H9 (cell line): ENCODE measurements at regions not wholly inside any gene's neighbourhood (a gene's known extent, or its start where the extent isn't known, plus 50 kb on each side); places are given as distances from the start of the nearest gene placed in this dataset.

Source experiments
- DNase-seq: peaks from one replicate; pipeline ENCODE4 v3.0.0-alpha.2; 2017
- H2AFZ ChIP-seq: one replicate; pipeline ENCODE4 v1.6.1; 2013; ENCODE audit warnings: mild to moderate bottlenecking, low read length, control low read depth, moderate library complexity
- H2AK5ac ChIP-seq: 2 replicates; pipeline ENCODE4 v1.6.1; 2013; ENCODE audit warnings: low read length, control low read depth, mixed read lengths; ENCODE audit not compliant: insufficient read length
- H2BK120ac ChIP-seq: one replicate; pipeline ENCODE4 v1.6.1; 2013; ENCODE audit warnings: low read depth, mild to moderate bottlenecking, low read length, control low read depth, inconsistent platforms; ENCODE audit not compliant: poor library complexity, severe bottlenecking
- H2BK12ac ChIP-seq: 2 replicates; pipeline ENCODE4 v1.6.1; 2013; ENCODE audit warnings: low read length, control low read depth, mixed read lengths, low read depth; ENCODE audit not compliant: insufficient read length
- H2BK15ac ChIP-seq: 2 replicates; pipeline ENCODE4 v1.6.1; 2013; ENCODE audit warnings: low read depth, low read length, control low read depth
- H2BK20ac ChIP-seq: one replicate; pipeline ENCODE4 v1.6.1; 2013; ENCODE audit warnings: low read depth, mild to moderate bottlenecking, low read length, control low read depth, inconsistent platforms; ENCODE audit not compliant: poor library complexity, severe bottlenecking
- H2BK5ac ChIP-seq: 2 replicates; pipeline ENCODE4 v1.6.1; 2013; ENCODE audit warnings: low read length, control low read depth, mixed read lengths; ENCODE audit not compliant: insufficient read length
- H3K14ac ChIP-seq: 2 replicates; pipeline ENCODE4 v1.6.1; 2013; ENCODE audit warnings: low read length, control low read depth; ENCODE audit not compliant: insufficient read depth
- H3K18ac ChIP-seq: 2 replicates; pipeline ENCODE4 v1.6.1; 2013; ENCODE audit warnings: low read depth, mild to moderate bottlenecking, mixed read lengths, low read length, control low read depth; ENCODE audit not compliant: insufficient read length
- H3K23ac ChIP-seq: 2 replicates; pipeline ENCODE4 v1.6.1; 2013; ENCODE audit warnings: low read length, control low read depth, mixed read lengths, low read depth; ENCODE audit not compliant: insufficient read length
- H3K23me2 ChIP-seq: 2 replicates; pipeline ENCODE4 v1.6.1; 2013; ENCODE audit warnings: low read depth, mild to moderate bottlenecking, mixed read lengths, low read length, control low read depth; ENCODE audit not compliant: insufficient read length, poor library complexity, severe bottlenecking
- H3K27ac ChIP-seq: 2 replicates; pipeline ENCODE4 v1.5.1; 2013; ENCODE audit warnings: low read length, control low read depth, mixed read lengths, low read depth; ENCODE audit not compliant: insufficient read length
- H3K27me3 ChIP-seq: 2 replicates; pipeline ENCODE4 v1.6.1; 2013; ENCODE audit warnings: low read length, control low read depth, inconsistent platforms; ENCODE audit not compliant: insufficient read depth
- H3K4ac ChIP-seq: 2 replicates; pipeline ENCODE4 v1.6.1; 2013; ENCODE audit warnings: low read depth, mild to moderate bottlenecking, control low read depth, inconsistent platforms, low read length, moderate library complexity
- H3K4me1 ChIP-seq: 2 replicates; pipeline ENCODE4 v1.6.1; 2013; ENCODE audit warnings: low read length, control low read depth, inconsistent platforms; ENCODE audit not compliant: insufficient read depth
- H3K4me2 ChIP-seq: 2 replicates; pipeline ENCODE4 v1.6.1; 2013; ENCODE audit warnings: low read length, control low read depth, mixed read lengths; ENCODE audit not compliant: insufficient read length, insufficient read depth
- H3K56ac ChIP-seq: 2 replicates; pipeline ENCODE4 v1.6.1; 2013; ENCODE audit warnings: low read depth, mild to moderate bottlenecking, mixed read lengths, low read length, control low read depth; ENCODE audit not compliant: insufficient read length
- H3K79me1 ChIP-seq: 2 replicates; pipeline ENCODE4 v1.6.1; 2013; ENCODE audit warnings: low read depth, mild to moderate bottlenecking, moderate library complexity, low read length, control low read depth, inconsistent platforms; ENCODE audit not compliant: insufficient read depth, poor library complexity, severe bottlenecking
- H3K79me2 ChIP-seq: 2 replicates; pipeline ENCODE4 v1.6.1; 2013; ENCODE audit warnings: low read length, control low read depth, inconsistent platforms; ENCODE audit not compliant: insufficient read depth
- H3K9ac ChIP-seq: 2 replicates; pipeline ENCODE4 v1.6.1; 2013; ENCODE audit warnings: low read length, control low read depth, mixed read lengths; ENCODE audit not compliant: insufficient read length; ENCODE audit errors: extremely low read depth
- H3K9me3 ChIP-seq: one replicate; pipeline ENCODE4 v1.6.1; 2013; ENCODE audit warnings: low read depth, low read length, inconsistent platforms; ENCODE audit not compliant: control insufficient read depth
- H3T11ph ChIP-seq: one replicate; pipeline ENCODE4 v1.6.1; 2013; ENCODE audit warnings: mild to moderate bottlenecking, low read length, control low read depth, inconsistent platforms
- H4K20me1 ChIP-seq: one replicate; pipeline ENCODE4 v1.6.1; 2013; ENCODE audit not compliant: control insufficient read depth, insufficient read length, insufficient read depth
- H4K5ac ChIP-seq: 2 replicates; pipeline ENCODE4 v1.6.1; 2013; ENCODE audit warnings: low read depth, mild to moderate bottlenecking, mixed read lengths, low read length, control low read depth; ENCODE audit not compliant: insufficient read length
- H4K8ac ChIP-seq: replicated peaks from 2 replicates; pipeline ENCODE4 v1.6.1; 2013; ENCODE audit warnings: low read length, control low read depth, mixed read lengths, low read depth; ENCODE audit not compliant: insufficient read length
- H4K91ac ChIP-seq: 2 replicates; pipeline ENCODE4 v1.6.1; 2013; ENCODE audit warnings: low read depth, mild to moderate bottlenecking, moderate library complexity, mixed read lengths, low read length, control low read depth; ENCODE audit not compliant: insufficient read length
- H3K27ac Mint-ChIP-seq, 3 experiments: 2 replicates in 2 of 3; 3 replicates in 1 of 3; pipeline ENCODE4 v1.8.0; 2020 to 2021; ENCODE audit warnings: mixed read lengths in 3 of 3, mild to moderate bottlenecking in 1 of 3, moderate library complexity in 1 of 3
- H3K27me3 Mint-ChIP-seq: 2 replicates; pipeline ENCODE4 v1.8.0; 2021; ENCODE audit warnings: low read depth, mild to moderate bottlenecking, moderate library complexity, mixed read lengths
- H3K36me3 Mint-ChIP-seq, 3 experiments: 2 replicates in 2 of 3; 3 replicates in 1 of 3; pipeline ENCODE4 v1.8.0; 2020 to 2021; ENCODE audit warnings: low read depth in 3 of 3, mixed read lengths in 3 of 3; ENCODE audit not compliant: insufficient read depth in 1 of 3
- H3K4me1 Mint-ChIP-seq, 2 experiments: 2 replicates each; pipeline ENCODE4 v1.8.0; 2020; ENCODE audit warnings: mixed read lengths in 2 of 2
- H3K4me3 Mint-ChIP-seq, 2 experiments: 2 replicates in 1 of 2; 3 replicates in 1 of 2; pipeline ENCODE4 v1.8.0; 2020 to 2021; ENCODE audit warnings: mild to moderate bottlenecking in 2 of 2, mixed read lengths in 2 of 2, moderate library complexity in 1 of 2
- H3K9me3 Mint-ChIP-seq, 2 experiments: 2 replicates in 1 of 2; 3 replicates in 1 of 2; pipeline ENCODE4 v1.8.0; 2020; ENCODE audit warnings: mild to moderate bottlenecking in 2 of 2, mixed read lengths in 2 of 2, moderate library complexity in 1 of 2
- CTCF ChIP-seq: fragments of 200-600 bp; sonication (generic); conservative IDR thresholded peaks from 3 replicates; pipeline ENCODE4 v1.8.0; 2021; ENCODE audit warnings: antibody characterized with exemption, mild to moderate bottlenecking
- WGBS: extraction: QIAGEN DNeasy Blood & Tissue Kit; methylation state at CpG from one replicate; pipeline ENCODE4 v1.1.7; 2013; ENCODE audit warnings: missing lambda C conversion rate, low lambda C conversion rate, mixed read lengths; ENCODE audit not compliant: insufficient read length; ENCODE audit errors: extremely low coverage; 5-methylcytosine and 5-hydroxymethylcytosine counted together

GRCh38 chr6:40265615-40266014 is 321.5 kb downstream of the LRFN2 start:
- Histone ChIP-seq H4K5ac (no peak overlapping the region), H3K14ac (no peak overlapping the region; the same call in 1 of the 2 replicates), H3K4me1 (no peaks in the 10 kb centered on the region; the same call in 1 of the 2 replicates), H3K9ac (no peak overlapping the region), H3K4ac (no peak overlapping the region), H3K56ac (no peak overlapping the region), H2BK120ac (no peak overlapping the region), H2BK12ac (no peak overlapping the region), H3K27me3 (no peaks in the 10 kb centered on the region), H2BK15ac (no peak overlapping the region), H3T11ph (no peak overlapping the region), H3K4me2 (no peak overlapping the region), H2BK5ac (no peak overlapping the region), H3K23me2 (no peaks in the 10 kb centered on the region), H3K23ac (no peak overlapping the region), H4K20me1 (no peaks in the 10 kb centered on the region), H2BK20ac (no peak overlapping the region), H2AK5ac (no peak overlapping the region), H3K9me3 (no peaks in the 10 kb centered on the region), H3K27ac (no peak overlapping the region), H3K79me1 (no peaks in the 10 kb centered on the region), H3K18ac (no peak overlapping the region), H4K8ac (no peak overlapping the region), H4K91ac (no peak overlapping the region), H2AFZ (no peak overlapping the region), H3K79me2 (no peaks in the 10 kb centered on the region)
- H3K36me3 Mint-ChIP-seq: peaks cover 0 to 3% (median 0%) of the 10 kb centered on the region in 3 experiments; a peak in 1 of 7 replicates
- TF ChIP-seq CTCF: no peak
- no peak for DNase-seq
- no peak overlapping the region; a peak in 1 of 7 replicates for H3K27ac Mint-ChIP-seq
- H3K4me1 Mint-ChIP-seq: peaks cover 11 to 17% of the 10 kb centered on the region in 2 experiments
- H3K9me3 Mint-ChIP-seq: peaks cover 0 to under 1% of the 10 kb centered on the region in 2 experiments; a peak in 2 of 5 replicates
- H3K27me3 Mint-ChIP-seq: peaks cover 4% of the 10 kb centered on the region
- no CpG with 5 or more reads among the region's 2 CpGs for WGBS
- H3K4me3 Mint-ChIP-seq: no peak overlapping the region
